ENCODE measurements at regions not wholly inside any gene's neighbourhood (a gene's known extent, or its start where the extent isn't known, plus 50 kb on each side); places are given as distances from the start of the nearest gene placed in this dataset.
A peak's percentile ranks its signal among the peaks of the same experiment; 100 is the strongest.
"Not testable (repeated sequence)": the region's sequence is repeated elsewhere in the genome, so short reads cannot be mapped to it uniquely, and the experiment has no call there.

GRCh38 chr7:54398863-54399262 is 143.3 kb upstream of the VSTM2A start:
- FAIRE-seq: no peak

GRCh38 chr7:54409917-54410316 is 132.3 kb upstream of the VSTM2A start:
- no peak for FAIRE-seq

GRCh38 chr7:54416678-54417077 is 125.5 kb upstream of the VSTM2A start:
- FAIRE-seq: no peak

GRCh38 chr7:54419209-54419608 is 123.0 kb upstream of the VSTM2A start:
- no peak for FAIRE-seq

- no peak for FAIRE-seq
Observed at GRCh38 chr7:54426406-54426805, 115.8 kb upstream of the VSTM2A start.

GRCh38 chr7:54429111-54429510 is 113.1 kb upstream of the VSTM2A start:
- FAIRE-seq: no peak

- FAIRE-seq: no peak
Observed at GRCh38 chr7:54439391-54439790, 102.8 kb upstream of the VSTM2A start.

GRCh38 chr7:54444046-54444686 is 98.0 kb upstream of the VSTM2A start:
- FAIRE-seq: not testable (repeated sequence)

- not testable (repeated sequence) for FAIRE-seq
Observed at GRCh38 chr7:54453168-54453567, 89.0 kb upstream of the VSTM2A start.

- not testable (repeated sequence) for FAIRE-seq
Observed at GRCh38 chr7:54454700-54455099, 87.5 kb upstream of the VSTM2A start.

GRCh38 chr7:54465095-54465494 is 77.1 kb upstream of the VSTM2A start:
- no peak for FAIRE-seq

- no peak for FAIRE-seq
Observed at GRCh38 chr7:54469740-54470139, 72.4 kb upstream of the VSTM2A start.

GRCh38 chr7:54476609-54477008 is 65.6 kb upstream of the VSTM2A start:
- FAIRE-seq: peak; percentile 41

GRCh38 chr7:54477083-54477482 is 65.1 kb upstream of the VSTM2A start:
- FAIRE-seq: no peak

- no peak for FAIRE-seq
Observed at GRCh38 chr7:54483523-54483922, 58.7 kb upstream of the VSTM2A start.

GRCh38 chr7:54485044-54485443 is 57.1 kb upstream of the VSTM2A start:
- no peak for FAIRE-seq
